Lung (tissue), 11 donors: ENCODE measurements at regions not wholly inside any gene's neighbourhood (a gene's known extent, or its start where the extent isn't known, plus 50 kb on each side); places are given as distances from the start of the nearest gene placed in this dataset.

ENCODE experiments used
- ATAC-seq: fragments of 200-7000 bp; cut with Tn5 transposase; one replicate; pipeline ENCODE4 v1.9.1; 2020; ENCODE audit warnings: moderate number of reproducible peaks; ENCODE audit not compliant: insufficient read depth, low FRiP score
- DNase-seq, 3 donors: peaks; one replicate each; pipeline ENCODE4 v3.0.0-alpha.2; 2013 to 2017
- H3K27ac ChIP-seq, 2 donors: one replicate each; pipeline ENCODE4 v1.5.1; 2013; ENCODE audit warnings: mild to moderate bottlenecking in 2 of 2, moderate library complexity in 2 of 2, control low read depth in 1 of 2, inconsistent platforms in 1 of 2, low read depth in 1 of 2, low read length in 1 of 2
- H3K27me3 ChIP-seq, 3 donors: one replicate each; pipeline ENCODE4 v1.5.1; 2013; ENCODE audit warnings: low read length in 2 of 3; ENCODE audit not compliant: control insufficient read depth in 3 of 3, insufficient read depth in 3 of 3
- H3K36me3 ChIP-seq, 4 donors: one replicate each; pipeline ENCODE4 v1.5.1; 2013; ENCODE audit warnings: low read length in 4 of 4, mild to moderate bottlenecking in 1 of 4, moderate library complexity in 1 of 4; ENCODE audit not compliant: control insufficient read depth in 4 of 4, insufficient read depth in 4 of 4
- H3K4me1 ChIP-seq, 5 donors: one replicate each; pipeline ENCODE4 v1.5.1; 2013; ENCODE audit warnings: low read length in 5 of 5, mild to moderate bottlenecking in 2 of 5, moderate library complexity in 1 of 5; ENCODE audit not compliant: control insufficient read depth in 5 of 5, insufficient read depth in 5 of 5
- H3K4me3 ChIP-seq: one replicate; pipeline ENCODE4 v1.5.1; 2013; ENCODE audit warnings: mild to moderate bottlenecking, control low read depth, moderate library complexity
- H3K9ac ChIP-seq, 2 donors: one replicate each; pipeline ENCODE4 v1.5.1; 2013; ENCODE audit warnings: low read length in 2 of 2, control low read depth in 1 of 2; ENCODE audit not compliant: insufficient read depth in 1 of 2
- H3K9me3 ChIP-seq, 4 donors: one replicate each; pipeline ENCODE4 v1.5.1; 2013; ENCODE audit warnings: low read length in 3 of 4, mild to moderate bottlenecking in 1 of 4, moderate library complexity in 1 of 4; ENCODE audit not compliant: control insufficient read depth in 4 of 4, insufficient read depth in 3 of 4
- WGBS, 2 donors: extraction: QIAGEN DNeasy Blood & Tissue Kit; methylation state at CpG; one replicate each; pipeline ENCODE4 v1.1.7; 2013; 5-methylcytosine and 5-hydroxymethylcytosine counted together
- TF ChIP-seq, protein P1 (sequence below): IDR thresholded peaks from 2 replicates; pipeline ENCODE4 v1.5.1; 2012; ENCODE audit warnings: mild to moderate bottlenecking; ENCODE audit errors: control extremely low read depth, extremely low read depth
- donor health status: control.
- donor health status: control.
- donor health status: Bipolar disorder and iron deficiency.
- donor health status: healthy.
- donor health status: DM: yes; HTN: yes; CAD: no.

DNA sequence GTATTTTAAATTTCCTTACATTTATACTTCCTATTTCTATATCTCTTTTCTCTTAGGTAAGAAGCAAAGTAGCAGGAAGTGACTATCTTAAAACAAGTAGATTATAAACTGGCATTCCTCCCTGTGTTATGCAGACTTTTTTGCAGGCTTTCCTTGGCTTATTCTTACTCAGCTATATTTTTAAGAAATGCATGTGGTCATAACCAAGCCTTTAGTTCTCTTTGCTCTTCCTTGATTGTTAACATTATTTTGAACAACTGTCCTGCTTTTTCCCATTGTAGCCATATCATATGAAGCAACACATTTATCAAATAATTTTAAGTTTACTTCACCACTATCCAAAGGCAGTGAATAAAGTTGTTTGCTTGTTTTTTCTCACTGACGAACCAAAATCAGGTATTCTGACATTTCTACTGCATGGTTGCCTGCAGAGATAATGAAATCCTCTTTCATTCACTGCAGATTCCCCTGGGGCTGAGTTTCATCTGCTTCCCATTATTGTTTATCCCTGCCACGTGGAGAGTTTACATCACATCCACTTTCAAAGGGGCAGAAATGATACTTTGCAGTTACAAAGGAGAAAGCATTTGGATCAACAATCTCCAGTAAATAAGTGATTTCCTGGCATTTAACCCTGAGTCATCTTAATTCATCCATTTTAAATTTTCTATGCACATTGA lies 389.9 kb upstream of the SEMA3C start:
- peaks cover 0 to 6% (median 0%) of the 10 kb centered on the region in 5 donors for H3K4me1 ChIP-seq
- no peaks in the 10 kb centered on the region for H3K27me3 ChIP-seq
- DNase-seq (peak in 1 of 3 donors; percentile 13), ATAC-seq (no peak)
- 42 to 55% methylated on average over 2 of the region's 2 CpGs for WGBS, 2 donors
- H3K27ac ChIP-seq, result no peak overlapping the region
- no peak overlapping the region for H3K4me3 ChIP-seq
- H3K36me3 ChIP-seq, result no peaks in the 10 kb centered on the region
- no peaks in the 10 kb centered on the region for H3K9me3 ChIP-seq
- H3K9ac ChIP-seq, result no peak overlapping the region
- TF ChIP-seq, protein P1, sequence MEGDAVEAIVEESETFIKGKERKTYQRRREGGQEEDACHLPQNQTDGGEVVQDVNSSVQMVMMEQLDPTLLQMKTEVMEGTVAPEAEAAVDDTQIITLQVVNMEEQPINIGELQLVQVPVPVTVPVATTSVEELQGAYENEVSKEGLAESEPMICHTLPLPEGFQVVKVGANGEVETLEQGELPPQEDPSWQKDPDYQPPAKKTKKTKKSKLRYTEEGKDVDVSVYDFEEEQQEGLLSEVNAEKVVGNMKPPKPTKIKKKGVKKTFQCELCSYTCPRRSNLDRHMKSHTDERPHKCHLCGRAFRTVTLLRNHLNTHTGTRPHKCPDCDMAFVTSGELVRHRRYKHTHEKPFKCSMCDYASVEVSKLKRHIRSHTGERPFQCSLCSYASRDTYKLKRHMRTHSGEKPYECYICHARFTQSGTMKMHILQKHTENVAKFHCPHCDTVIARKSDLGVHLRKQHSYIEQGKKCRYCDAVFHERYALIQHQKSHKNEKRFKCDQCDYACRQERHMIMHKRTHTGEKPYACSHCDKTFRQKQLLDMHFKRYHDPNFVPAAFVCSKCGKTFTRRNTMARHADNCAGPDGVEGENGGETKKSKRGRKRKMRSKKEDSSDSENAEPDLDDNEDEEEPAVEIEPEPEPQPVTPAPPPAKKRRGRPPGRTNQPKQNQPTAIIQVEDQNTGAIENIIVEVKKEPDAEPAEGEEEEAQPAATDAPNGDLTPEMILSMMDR, result no peak

DNA sequence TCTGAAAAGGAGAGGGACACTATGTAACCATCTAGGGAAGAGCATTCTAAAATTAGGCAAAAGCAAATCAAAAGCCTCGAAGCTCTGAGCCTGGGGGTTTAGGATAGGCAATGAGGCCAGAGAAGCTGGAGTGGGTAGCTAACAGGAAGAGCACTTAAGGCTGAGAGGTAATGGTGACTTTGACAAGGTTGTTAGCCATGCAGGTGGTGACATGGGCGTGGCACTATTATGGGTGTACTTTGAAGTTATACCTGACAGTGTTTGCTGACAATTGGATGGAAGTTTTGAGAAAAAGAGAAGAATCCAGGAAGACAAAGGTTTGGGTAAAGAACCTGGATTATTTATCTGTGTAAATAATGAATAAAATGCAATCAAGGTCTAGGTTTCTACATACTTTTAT lies 383.0 kb upstream of the SEMA3C start:
- TF ChIP-seq, protein P1, result no peak
- 77 to 86% methylated on average over 2 of the region's 2 CpGs for WGBS, 2 donors
- Histone ChIP-seq H3K27me3 (no peaks in the 10 kb centered on the region), H3K4me1 (peaks cover 0 to 3% (median 0%) of the 10 kb centered on the region in 5 donors), H3K27ac (no peak overlapping the region), H3K9me3 (no peaks in the 10 kb centered on the region), H3K9ac (no peak overlapping the region), H3K4me3 (no peak overlapping the region), H3K36me3 (no peaks in the 10 kb centered on the region)
- no peak for DNase-seq
- no peak for ATAC-seq

DNA sequence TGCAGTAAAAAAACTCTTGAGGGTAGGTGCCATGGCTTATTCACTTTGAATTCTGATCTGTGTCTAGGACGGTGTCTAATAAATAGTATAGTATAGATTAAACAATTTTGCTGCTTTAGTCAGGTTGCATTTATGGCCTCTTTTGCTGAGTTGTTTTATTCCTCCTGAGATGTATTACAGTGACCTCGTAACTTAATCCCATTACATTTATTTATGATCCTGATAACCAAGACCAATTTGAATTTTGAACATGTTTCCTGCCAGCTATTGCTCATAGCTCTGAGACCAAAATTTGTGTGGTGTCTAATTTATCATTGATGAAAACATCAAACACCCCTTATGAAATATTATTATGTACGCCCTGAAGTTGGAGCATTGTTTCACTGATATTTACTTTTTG lies 381.9 kb upstream of the SEMA3C start:
- no peak for DNase-seq
- TF ChIP-seq, protein P1, result no peak
- no peaks in the 10 kb centered on the region for H3K36me3 ChIP-seq
- WGBS, 2 donors, result 92 to 96% methylated on average over 3 of the region's 3 CpGs
- ATAC-seq, result no peak
- no peak overlapping the region for H3K9ac ChIP-seq
- no peaks in the 10 kb centered on the region for H3K9me3 ChIP-seq
- peaks cover 0 to 3% (median 0%) of the 10 kb centered on the region in 5 donors for H3K4me1 ChIP-seq
- H3K27me3 ChIP-seq, result no peaks in the 10 kb centered on the region
- no peak overlapping the region for H3K4me3 ChIP-seq
- no peak overlapping the region for H3K27ac ChIP-seq

DNA sequence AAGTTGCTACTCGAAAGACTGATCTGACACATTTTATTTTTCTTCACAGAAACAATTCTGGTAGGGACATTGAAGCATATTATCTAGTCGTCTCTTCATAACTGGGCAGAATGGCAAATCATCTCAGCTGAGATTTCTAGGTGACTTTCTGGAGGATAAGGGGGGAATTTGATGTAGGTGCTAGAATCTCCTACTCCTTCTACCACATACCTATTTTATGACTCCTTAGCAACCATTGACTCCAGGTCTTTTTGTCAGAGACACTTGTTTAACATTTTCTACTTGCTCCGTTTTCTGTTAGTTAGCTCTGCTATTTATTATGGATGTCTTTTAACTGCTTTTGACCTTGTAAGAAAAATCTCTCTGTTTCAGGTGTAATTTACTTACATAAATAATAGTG lies 380.9 kb upstream of the SEMA3C start:
- Histone ChIP-seq H3K36me3 (no peaks in the 10 kb centered on the region), H3K27ac (no peak overlapping the region), H3K9me3 (no peaks in the 10 kb centered on the region), H3K4me1 (peaks cover 0 to 3% (median 0%) of the 10 kb centered on the region in 5 donors), H3K9ac (no peak overlapping the region), H3K27me3 (no peaks in the 10 kb centered on the region), H3K4me3 (no peak overlapping the region)
- TF ChIP-seq, protein P1, result no peak
- ATAC-seq (no peak), DNase-seq (no peak)
- WGBS, 2 donors, result 76 to 77% methylated on average over 3 of the region's 3 CpGs
